ENCODE measurements at regions not wholly inside any gene's neighbourhood (a gene's known extent, or its start where the extent isn't known, plus 50 kb on each side); places are given as distances from the start of the nearest gene placed in this dataset.

- no peak for DNase-seq
Measured at GRCh38 chr11:95545116-95545875, 244.3 kb downstream of the FAM76B start.

DNA sequence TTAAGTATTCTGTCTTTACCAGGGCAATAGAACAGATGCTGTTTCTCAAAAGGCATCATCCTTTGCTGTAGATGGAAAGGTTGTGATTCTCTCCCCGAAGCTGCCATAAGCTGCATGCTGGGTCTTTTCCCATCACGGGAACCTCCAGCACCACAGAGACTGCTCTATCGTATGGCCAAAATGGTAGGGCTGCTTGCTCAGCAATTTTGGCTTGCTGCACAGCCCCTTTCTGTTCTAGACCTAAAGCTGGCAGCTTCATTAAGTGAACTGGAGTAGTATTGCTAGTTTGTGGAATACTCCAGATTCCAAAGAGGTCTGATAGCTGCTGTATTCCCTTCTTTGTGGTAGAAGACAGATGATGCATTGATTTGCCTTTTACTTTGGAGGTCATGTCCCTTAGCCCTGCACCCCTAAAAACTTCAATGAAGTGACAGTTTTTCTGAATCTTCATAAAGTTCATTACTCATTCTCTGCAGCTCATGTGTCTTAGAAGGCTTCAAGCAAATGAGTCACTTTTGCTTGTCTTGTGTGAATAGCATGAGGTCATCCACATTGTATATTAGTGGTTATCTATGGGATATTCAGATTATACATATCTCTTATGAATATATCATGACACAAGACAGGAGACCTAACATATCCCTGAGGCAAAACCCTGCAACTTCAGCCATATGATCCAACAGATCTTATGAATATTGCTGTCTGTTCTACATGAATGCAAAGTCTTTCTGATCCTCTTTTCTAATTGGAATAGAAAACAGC lies 245.3 kb downstream of the FAM76B start:
- DNase-seq = no peak

GRCh38 chr11:95542868-95543551 lies 246.6 kb downstream of the FAM76B start:
- DNase-seq = no peak

DNA sequence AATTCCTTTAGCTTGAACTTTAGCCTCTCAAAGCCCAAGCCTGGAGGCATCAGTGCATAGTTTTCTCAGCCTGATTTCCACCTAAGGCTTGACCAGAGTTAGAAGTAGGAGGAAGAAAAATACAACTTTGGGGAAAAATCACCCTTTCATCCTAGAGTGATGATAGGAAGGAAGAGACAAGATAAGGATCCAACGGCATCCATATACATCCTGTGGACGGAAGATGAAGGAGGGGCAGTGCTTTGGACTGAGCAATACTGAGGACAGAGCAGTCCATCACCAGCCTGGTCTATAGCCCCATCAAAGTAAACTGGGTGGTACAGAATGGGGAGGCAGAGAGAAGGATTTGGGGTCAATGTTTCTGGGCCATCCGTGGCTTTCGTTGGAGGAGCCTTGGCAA lies 247.9 kb downstream of the FAM76B start:
- DNase-seq = no peak

DNA sequence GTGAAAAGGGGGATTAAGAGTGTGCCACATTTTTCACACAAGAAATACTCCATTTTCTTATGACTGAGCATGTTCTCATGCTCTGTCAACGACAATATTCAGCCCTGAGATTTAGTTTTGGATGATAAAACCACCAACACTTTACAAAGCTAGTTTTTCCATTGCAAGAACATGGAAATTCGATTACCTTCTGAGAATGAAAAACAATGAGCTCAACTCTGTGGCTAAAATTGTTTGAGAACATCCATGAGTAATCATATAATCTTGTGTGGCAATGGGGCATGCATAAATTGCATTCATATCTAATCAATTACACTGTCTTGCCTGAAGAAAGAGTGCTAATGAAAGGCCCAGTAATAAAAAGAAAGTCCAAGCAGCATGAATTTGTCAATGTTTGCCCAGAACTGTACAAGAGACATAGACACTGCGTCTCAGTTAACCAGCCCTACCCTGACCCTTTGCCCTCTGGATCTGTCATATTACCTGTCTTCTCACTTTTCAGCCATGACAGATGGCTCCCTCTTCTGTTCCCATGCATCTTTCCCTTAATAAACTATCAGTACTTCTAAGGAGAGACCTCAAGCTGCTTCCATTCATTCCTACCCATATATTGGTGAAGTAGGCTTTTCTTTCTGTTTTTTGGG lies 253.4 kb downstream of the FAM76B start:
- no peak for DNase-seq

DNA sequence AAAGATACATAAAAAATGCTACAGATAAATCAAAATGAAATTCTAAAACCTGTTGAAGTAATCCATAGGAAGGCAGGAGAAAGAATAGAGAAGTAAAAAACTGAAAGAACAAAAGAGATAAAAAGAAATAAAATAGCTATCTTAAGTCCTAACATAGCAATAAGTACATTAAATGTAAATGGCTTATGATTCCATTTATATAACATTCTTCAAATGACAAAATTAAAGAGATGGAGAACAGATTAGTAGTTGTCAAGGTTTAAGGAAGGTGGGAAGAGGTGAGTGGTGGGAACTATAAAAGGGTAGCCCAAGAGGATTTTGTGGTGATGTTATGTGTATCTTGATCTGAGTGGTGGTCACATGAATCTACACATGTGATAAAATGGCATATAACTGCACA lies 254.8 kb downstream of the FAM76B start:
- DNase-seq = no peak

- no peak for DNase-seq
Measured at GRCh38 chr11:95534226-95534625, 255.4 kb downstream of the FAM76B start.

GRCh38 chr11:95531116-95531515 lies 258.5 kb downstream of the FAM76B start:
- no peak for DNase-seq

GRCh38 chr11:95524314-95525036 lies 265.1 kb downstream of the FAM76B start:
- no peak for DNase-seq

- no peak for DNase-seq
Measured at GRCh38 chr11:95522874-95523273, 266.7 kb downstream of the FAM76B start.

DNA sequence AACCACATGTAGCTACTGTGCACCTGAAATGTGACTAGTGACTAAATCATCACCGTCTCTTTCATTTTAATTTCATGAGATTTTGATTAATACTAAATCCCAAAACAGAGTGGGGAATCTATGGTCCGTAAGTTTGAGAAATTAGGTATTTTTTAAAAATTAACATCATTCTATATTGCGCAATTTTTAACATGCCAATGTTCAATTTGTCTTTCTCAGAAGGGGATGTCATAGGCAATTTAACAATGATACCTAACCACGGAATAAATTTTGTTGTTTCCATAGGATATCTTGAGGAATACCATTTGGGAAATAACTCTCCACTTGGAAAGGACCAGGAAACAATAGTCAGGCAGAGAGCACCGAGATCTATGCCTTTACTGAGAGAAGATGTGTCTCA lies 267.7 kb downstream of the FAM76B start:
- DNase-seq = no peak

DNA sequence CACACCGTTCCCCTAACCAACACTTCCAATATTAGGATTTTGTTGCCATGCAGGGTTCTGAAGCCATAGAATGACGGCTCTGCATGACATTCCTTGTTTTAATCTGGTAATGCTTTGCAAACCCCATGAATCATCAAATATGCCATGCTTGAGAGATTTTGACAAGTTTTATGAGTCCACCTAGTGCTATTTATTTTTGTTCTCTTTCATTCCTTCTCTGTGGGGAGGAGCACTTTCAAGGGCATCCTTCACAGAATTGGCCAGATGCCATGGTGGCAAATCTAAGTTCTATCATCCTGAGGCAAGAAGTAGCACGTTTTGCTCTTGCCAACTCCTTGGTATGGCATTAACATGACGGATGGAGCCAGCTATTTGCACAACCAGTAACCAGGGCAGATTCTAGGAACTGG lies 268.4 kb downstream of the FAM76B start:
- DNase-seq = no peak

GRCh38 chr11:95520369-95521132 lies 269.0 kb downstream of the FAM76B start:
- DNase-seq = no peak

DNA sequence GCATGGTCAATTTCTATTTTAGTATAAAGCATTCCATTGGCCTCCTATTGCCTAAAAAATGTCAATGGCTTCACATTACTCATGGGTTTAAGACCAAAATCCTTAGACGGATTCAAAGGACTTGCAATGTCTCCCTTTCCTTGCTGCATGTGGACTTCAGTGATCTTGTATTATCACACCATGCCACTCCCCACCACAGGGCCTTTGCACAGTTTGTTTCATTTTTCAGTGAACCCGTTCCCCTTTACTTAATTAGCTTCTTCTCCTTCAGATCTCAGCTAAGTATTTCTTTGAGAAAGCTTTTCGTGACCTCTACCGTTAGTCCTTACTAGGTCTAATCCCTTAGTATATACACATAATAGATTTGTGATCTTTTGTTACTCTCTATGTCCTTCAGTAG lies 269.7 kb downstream of the FAM76B start:
- no peak for DNase-seq

GRCh38 chr11:95517453-95517852 lies 272.1 kb downstream of the FAM76B start:
- DNase-seq = no peak

- no peak for DNase-seq
Measured at GRCh38 chr11:95516786-95517185, 272.8 kb downstream of the FAM76B start.

DNA sequence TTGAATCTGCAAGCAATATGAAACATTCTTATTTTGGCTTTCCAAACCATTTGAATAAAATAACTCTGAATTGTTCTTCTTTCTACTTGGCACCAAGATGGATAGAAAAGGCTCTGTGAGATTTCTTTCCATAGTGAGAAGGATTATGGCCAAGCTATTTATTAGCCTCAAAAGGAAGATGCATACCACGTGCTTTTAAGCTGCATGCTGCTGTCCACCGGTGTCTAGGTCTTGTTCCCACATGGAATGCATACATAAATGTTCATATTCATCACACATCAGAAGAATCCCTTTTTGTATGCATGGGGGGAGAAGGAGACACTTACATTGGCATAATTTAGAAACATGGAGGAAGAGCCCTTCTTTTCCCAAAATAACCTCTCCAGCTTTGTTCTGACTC lies 273.4 kb downstream of the FAM76B start:
- no peak for DNase-seq

DNA sequence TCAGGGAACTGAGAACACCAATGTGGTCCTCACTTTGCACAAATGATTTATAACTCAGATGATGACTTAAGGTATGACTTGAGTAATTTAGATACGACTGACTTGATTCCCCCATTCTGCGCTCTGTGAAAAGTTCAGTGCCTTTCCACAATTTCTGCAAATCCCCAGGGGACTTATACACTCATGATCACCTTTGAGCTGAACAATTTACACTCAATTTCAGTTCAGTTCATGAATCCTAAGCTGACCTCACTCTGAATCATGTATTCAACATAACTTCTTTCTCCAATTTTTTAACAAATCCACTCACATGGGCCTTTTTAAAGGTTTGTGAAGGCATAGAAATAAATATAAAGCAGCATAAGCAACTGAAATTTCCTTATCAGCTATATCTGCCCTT lies 274.2 kb downstream of the FAM76B start:
- no peak for DNase-seq

GRCh38 chr11:95514416-95515110 lies 275.0 kb downstream of the FAM76B start:
- DNase-seq = no peak

DNA sequence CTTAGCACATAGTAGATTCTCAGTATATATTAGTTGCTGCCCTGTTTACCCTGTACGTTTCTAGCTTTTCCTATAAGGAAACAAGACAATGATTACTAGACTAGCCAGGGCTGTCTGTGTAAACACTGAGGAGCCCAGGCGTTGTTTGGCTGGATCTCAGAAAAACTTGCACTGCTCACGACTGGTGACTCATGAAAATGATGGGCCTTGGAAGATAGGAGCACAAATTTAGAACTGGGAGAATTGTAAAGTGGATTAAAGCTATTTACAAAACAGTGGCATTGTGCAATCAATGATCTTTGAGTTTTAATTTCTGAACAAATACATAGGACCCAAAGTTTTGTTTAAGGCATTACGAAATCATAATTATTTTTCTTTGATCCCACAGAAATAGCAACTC lies 276.9 kb downstream of the FAM76B start:
- DNase-seq = no peak

DNA sequence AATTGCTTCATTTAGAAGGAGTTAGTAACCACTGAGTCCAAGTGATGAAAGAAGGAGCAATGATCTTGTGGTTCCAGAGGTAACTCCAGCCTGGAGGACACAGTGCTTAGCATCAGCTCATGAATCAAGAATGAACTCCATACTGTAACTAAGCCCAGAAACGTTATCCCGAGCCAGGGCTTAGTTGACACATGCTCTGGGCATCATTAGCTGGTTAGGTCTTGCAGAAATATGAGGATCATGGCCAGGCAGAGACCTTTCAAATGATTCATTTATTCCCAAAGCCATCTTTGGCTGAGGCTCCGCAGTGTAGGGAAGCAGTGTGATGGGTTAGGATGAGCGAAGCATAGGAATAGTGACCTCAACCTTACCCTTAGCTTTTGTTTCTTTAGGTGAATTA lies 277.4 kb downstream of the FAM76B start:
- DNase-seq = no peak
